GM19351 (cell line): ENCODE measurements at regions not wholly inside any gene's neighbourhood (a gene's known extent, or its start where the extent isn't known, plus 50 kb on each side); places are given as distances from the start of the nearest gene placed in this dataset.

Experiments
- ATAC-seq: cut with Tn5 transposase; IDR thresholded peaks from one replicate; pipeline ENCODE4 v1.9.1; 2021; ENCODE audit warnings: mild to moderate bottlenecking, moderate library complexity; ENCODE audit not compliant: unreplicated experiment

GRCh38 chr15:36315649-36316048, 263.8 kb upstream of the CDIN1 start:
- no peak for ATAC-seq

DNA sequence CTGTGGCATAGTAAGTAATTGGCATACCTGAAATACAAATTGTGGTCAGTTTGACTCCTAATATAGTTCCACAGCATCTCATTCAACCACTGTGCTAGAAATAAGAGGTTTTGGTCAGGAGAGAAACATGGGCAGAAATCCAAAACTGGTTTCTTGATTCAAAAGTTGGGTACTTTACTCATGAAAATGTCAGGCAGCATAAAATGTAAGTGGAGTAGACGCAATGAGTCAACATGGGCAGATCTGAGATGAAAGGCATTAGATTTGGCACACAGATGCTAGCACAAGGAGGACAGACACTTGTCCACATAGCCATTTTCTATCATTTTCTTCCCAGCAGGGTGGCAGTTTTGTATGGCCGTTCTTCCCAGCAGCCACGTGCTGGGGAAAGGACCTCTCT, 255.8 kb upstream of the CDIN1 start:
- ATAC-seq = no peak

- no peak for ATAC-seq
These were observed 254.2 kb upstream of the CDIN1 start for GRCh38 chr15:36325206-36325605.

DNA sequence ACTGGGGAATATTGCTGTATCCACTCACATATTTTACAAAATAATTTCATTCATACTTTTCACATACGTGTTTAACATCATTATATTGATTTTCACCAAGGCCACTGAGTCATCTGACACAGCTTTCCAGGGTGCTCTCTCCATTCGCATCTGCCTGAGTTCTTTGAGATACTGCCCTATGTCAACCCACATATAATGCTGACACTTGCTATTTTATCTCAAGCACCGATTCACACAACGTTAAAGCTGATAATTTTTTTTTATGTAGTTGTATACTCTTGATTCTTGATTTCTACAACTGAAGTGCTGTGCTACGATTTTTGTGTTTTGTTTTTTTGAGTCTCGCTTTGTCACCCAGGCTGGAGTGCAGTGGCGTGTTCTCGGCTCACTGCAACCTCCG, 249.8 kb upstream of the CDIN1 start:
- no peak for ATAC-seq

DNA sequence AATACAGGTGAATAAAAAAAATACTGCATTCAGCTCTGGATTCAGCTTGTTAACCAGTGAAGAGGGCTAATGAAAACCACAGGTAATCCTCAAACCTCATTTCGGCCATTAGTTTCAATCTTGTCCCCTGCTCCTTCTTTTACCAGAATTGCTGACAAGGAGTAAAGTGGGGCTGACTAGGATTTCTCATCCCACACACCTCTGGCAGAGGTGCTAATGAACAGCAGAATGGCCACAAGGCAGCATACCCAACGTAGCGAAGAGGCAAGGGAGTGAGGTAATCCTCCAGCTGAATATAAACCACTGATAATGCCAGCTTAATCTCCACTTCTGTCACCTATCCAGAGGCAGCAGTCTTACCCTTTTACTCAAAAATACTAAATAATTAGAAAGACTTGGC, 248.8 kb upstream of the CDIN1 start:
- no peak for ATAC-seq

DNA sequence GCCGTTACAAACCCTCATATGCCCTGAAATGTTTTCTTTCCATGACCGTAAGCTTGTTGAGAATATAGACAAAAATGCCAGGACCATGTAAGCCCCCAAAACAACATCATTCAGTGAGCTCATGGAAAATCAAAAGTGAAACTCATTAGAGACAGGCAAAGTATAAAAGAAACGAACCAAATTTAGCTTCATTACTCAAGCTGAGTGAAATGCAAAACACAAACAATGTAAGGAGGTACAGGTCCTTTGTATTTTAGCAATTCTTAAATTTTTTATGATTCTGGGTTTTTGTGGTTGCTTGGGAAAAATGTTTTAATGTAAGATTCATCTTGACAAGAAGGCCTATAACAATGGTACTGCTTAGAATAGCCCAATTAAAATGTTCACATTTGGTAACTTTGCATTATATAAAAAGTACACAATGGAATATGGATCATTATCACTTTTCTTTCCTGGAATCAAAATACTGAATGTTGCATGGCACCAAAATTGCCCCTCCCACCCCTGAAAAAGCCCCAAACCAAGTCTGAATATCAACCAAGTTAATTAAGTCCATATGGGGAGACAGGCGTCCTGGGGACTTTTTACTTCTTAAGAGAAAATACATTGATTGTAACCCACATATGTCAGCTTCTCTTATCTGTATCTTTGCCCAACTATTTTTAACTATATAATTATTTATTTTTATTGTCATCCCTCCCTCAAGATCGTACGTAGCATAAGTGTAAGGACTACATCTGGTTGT, 247.7 kb upstream of the CDIN1 start:
- no peak for ATAC-seq

DNA sequence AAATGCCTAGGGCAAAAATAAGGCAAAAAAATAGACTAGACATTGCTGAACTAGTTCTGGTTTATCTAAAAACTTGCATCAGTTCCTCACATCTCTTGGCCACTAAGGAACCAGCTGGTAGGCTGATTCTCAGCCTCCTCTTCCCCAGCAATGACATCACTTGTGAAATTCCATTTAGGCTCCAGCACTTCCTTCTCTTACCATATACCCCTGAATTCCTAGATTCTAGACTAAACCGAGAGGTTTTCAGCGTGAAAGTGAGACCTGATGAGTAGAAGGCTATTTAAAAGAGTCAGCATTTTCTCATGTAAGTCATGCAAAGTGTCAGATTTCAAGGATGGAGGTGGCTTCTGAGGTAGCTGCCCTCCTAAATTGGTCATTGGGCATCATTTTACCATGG, 247.1 kb upstream of the CDIN1 start:
- no peak for ATAC-seq

- ATAC-seq = no peak
These were observed 246.5 kb upstream of the CDIN1 start for GRCh38 chr15:36332896-36333295.

- no peak for ATAC-seq
These were observed 245.4 kb upstream of the CDIN1 start for GRCh38 chr15:36334059-36334458.

DNA sequence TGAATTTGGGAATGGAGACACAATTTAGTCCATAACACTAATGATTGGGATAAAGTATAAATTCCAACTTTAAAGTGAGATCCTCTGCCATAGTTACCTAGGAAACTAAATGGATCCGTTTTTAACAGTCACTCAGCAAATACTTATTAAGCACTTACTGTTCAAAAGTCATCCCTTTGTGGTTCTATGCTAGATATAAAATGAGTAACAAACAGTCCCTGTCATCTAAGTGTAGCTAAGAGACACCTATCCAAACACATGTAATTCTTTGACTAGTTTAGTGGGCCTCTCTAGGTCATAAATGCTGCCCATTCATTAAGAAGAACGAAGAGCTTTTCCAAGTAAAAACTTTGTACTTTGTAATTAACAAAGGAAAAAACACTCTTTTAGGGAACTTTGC, 244.2 kb upstream of the CDIN1 start:
- ATAC-seq = no peak

GRCh38 chr15:36335659-36336058, 243.8 kb upstream of the CDIN1 start:
- no peak for ATAC-seq

GRCh38 chr15:36344887-36345286, 234.5 kb upstream of the CDIN1 start:
- no peak for ATAC-seq

DNA sequence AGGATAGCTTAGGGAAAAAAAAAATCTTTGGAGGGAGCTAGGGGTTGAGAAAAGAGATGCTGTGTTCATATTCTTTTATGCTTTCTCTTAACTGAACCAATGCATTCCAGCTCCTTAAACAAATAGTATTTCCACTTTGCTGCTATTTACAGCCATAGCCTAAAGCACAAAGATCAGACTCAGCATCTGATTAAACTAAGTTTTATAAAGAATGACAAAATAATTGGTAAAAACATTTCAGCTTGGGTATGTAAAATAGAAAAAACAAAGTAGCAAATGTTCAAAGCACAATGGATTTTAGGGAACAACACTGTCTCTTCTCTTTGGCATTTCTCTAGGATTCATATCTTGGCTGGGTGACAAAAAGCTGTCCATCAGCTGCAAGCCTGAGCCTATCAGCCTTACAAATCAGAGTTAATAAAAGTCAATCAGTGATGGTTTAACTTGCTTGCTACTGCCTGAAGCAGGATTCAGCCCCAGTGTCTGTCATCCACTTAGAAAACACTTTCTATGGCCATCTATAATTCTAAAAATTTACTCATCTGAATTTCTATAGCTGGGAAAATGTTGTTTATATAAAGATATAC, 232.1 kb upstream of the CDIN1 start:
- no peak for ATAC-seq

GRCh38 chr15:36356466-36356865, 223.0 kb upstream of the CDIN1 start:
- ATAC-seq = no peak

- no peak for ATAC-seq
These were observed 222.3 kb upstream of the CDIN1 start for GRCh38 chr15:36356978-36357601.

DNA sequence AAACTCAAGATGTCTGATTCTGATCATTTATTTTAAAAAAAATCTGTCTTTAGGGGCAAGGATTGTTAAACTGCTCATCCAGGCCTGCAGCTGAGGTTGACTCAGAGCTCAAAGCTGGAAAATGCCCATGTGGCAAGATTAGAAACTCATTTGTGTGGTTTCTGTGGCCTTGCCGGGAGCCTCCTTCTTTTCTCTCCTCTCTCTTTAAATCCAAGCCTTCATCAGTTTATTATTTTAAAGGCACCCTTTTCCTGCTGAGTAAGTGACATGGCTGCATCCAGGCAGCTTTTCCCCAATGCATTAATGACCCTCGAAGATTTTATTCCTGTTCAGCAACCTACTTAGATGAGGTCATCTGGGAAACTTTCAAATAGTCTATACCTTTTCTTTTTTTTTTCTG, 221.3 kb upstream of the CDIN1 start:
- ATAC-seq = no peak

DNA sequence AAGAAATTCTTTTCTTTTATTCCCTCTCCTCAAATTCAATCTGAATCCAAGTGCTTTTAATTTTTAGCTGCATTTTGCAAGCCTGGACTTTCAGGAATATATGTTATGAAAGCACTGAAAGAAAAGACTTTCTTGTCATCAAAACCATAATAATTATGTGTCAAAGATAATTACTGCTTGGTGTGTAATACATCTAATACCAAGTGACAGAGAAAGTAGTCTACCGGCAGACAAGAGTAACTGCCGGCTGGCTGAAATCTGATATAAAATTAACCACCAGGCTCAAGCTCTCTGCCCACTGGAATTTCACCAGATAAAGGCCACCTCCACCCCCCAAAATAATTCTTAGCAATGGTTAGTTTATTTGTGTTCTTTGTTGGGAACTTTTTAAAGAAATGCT, 220.9 kb upstream of the CDIN1 start:
- no peak for ATAC-seq

GRCh38 chr15:36359286-36359685, 220.1 kb upstream of the CDIN1 start:
- no peak for ATAC-seq

GRCh38 chr15:36361351-36361870, 218.0 kb upstream of the CDIN1 start:
- ATAC-seq = no peak

DNA sequence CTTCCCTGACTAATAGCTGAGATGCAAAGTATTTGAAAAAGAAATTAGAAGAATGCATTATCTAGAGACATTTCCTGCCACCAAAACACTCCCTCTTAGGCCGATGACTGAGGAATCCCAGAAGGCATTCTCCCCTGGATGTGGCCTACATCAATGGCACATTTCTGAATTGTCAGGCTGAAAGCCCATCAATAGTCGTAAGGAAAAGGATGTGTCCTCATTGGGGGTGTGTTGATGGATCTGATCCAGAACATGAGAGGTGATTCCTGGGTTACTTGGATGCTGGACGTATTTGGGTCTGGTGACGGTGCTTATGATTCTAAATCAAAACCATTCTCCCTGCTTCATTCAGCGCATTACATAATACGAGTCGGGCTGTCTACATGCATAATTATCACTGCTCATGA, 216.9 kb upstream of the CDIN1 start:
- ATAC-seq = no peak

GRCh38 chr15:36363335-36363734, 216.1 kb upstream of the CDIN1 start:
- ATAC-seq = no peak

GRCh38 chr15:36364377-36364776, 215.0 kb upstream of the CDIN1 start:
- ATAC-seq = no peak
